ENCODE measurements at regions not wholly inside any gene's neighbourhood (a gene's known extent, or its start where the extent isn't known, plus 50 kb on each side); places are given as distances from the start of the nearest gene placed in this dataset.

- no peak for TF ChIP-seq CTCF (IDR thresholded peaks at IDR 0.05; ENCODE audit: control insufficient read depth, insufficient read depth, low read depth, low read length, missing control alignments)
Measured at GRCh38 chr2:160550048-160550447, 56.4 kb upstream of the RBMS1 start.

DNA sequence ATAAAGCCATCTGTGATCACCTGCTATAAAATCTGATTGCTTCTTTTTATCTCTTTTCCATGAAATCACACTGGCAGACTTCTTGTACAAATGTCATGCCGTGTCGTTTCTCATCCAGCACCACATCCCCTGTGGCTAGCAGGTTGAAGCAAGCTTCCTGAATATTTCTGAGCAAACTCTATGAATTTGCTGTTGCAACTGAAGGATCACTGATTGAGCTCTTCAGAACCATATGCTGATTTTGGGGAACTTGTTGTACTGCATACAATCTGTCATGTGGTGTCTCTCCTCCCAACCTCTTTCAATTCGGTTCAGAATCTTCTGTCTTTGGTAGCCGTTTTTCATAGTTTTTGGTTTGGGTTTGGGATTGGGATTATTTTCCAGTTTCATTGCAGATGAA is 57.7 kb upstream of the RBMS1 start:
- no peak for TF ChIP-seq CTCF (IDR thresholded peaks at IDR 0.05; ENCODE audit: control insufficient read depth, insufficient read depth, low read depth, low read length, missing control alignments)
- DNase-seq (ENCODE audit: low read depth) = no peak

More at GRCh38 chr2:160550048-160550447, 56.4 kb upstream of the RBMS1 start:
- no peak overlapping the region for H3K4me3 ChIP-seq (ENCODE audit: control insufficient read depth, low read depth, low read length)
- DNase-seq (ENCODE audit: low read depth) = no peak

DNA sequence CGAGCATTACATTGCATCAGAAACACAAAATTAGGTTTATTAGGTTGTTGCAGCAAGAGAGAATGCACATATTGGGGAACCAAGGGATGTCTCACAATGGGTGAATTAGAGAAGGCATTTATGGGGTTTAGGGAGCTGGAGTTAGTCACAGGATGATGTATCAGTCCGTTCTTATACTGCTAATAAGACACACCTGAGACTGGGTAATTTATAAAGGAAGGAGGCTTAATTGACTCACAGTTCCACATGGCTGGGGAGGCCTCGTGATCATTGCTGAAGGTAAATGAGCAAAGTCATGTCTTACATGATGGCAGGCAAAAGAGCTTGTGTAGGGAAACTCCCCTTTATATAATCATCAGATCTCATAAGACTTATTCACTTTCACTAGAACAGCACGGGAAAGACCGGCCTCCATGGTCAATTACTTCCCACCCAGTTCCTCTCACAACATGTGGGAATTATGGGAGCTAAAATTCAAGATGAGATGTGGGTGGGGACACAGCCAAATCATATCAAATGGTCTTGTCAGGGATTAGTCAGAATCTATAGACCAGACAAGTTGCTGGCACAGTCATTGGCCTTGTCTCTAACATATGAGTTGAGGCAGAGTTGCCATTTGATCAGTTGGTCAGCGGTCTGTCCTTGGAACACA is 61.9 kb upstream of the RBMS1 start:
- DNase-seq (ENCODE audit: low read depth) = peak; percentile 31
- no peak for TF ChIP-seq CTCF (IDR thresholded peaks at IDR 0.05; ENCODE audit: control insufficient read depth, insufficient read depth, low read depth, low read length, missing control alignments)
- H3K4me3 ChIP-seq (ENCODE audit: control insufficient read depth, low read depth, low read length) = no peak overlapping the region

More for the DNA sequence above, 57.7 kb upstream of the RBMS1 start:
- no peak overlapping the region for H3K4me3 ChIP-seq (ENCODE audit: control insufficient read depth, low read depth, low read length)

GRCh38 chr2:160557903-160558302 is 64.3 kb upstream of the RBMS1 start:
- DNase-seq (ENCODE audit: low read depth) = no peak
- TF ChIP-seq CTCF (IDR thresholded peaks at IDR 0.05; ENCODE audit: control insufficient read depth, insufficient read depth, low read depth, low read length, missing control alignments) = no peak
- H3K4me3 ChIP-seq (ENCODE audit: control insufficient read depth, low read depth, low read length) = no peak overlapping the region

- H3K4me3 ChIP-seq (ENCODE audit: control insufficient read depth, low read depth, low read length) = no peak overlapping the region
- no peak for DNase-seq (ENCODE audit: low read depth)
- TF ChIP-seq CTCF (IDR thresholded peaks at IDR 0.05; ENCODE audit: control insufficient read depth, insufficient read depth, low read depth, low read length, missing control alignments) = no peak
Measured at GRCh38 chr2:160558531-160558930, 64.9 kb upstream of the RBMS1 start.

DNA sequence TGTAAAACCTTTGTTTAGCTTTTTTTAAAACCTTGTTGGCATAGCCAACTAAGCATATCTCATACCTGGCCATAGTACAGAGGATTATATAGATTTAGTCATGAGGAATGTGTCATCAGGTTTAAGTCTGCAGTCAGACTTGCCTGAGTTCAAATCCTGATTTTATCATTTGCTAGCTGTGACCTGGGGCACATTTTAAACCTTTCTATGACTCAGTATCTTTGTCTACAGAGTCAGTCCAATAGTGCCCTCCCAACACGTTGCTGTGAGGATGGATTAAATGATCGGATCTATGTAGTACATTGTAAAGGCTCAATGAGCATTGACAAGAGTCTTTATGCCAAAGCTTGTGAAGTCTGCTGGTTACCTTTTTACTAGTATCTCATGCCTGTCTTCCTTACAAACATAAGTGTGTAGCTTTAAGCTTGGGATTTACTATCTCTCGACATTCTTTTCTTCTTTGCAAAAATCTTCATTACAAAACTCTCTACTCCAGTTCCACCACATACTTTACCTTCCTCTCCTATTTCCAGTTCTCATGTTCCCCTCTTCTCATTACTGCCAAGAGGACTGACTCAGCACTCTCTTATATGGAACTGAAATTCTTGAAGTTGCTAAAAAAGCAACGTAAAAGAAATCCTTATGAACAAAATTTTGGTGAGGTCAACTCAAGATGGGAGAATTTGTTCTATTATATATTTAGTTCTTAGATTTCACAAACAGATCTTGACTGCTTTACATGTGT is 68.1 kb upstream of the RBMS1 start:
- peak; percentile 35 for DNase-seq (ENCODE audit: low read depth)
- TF ChIP-seq CTCF (IDR thresholded peaks at IDR 0.05; ENCODE audit: control insufficient read depth, insufficient read depth, low read depth, low read length, missing control alignments) = no peak

More for the DNA sequence above, 68.1 kb upstream of the RBMS1 start:
- H3K4me3 ChIP-seq (ENCODE audit: control insufficient read depth, low read depth, low read length) = no peak overlapping the region

Measured in AG09309 (cell line).